HG02588 (cell line): ENCODE measurements at regions not wholly inside any gene's neighbourhood (a gene's known extent, or its start where the extent isn't known, plus 50 kb on each side); places are given as distances from the start of the nearest gene placed in this dataset.

ENCODE experiments used
- ATAC-seq: cut with Tn5 transposase; IDR thresholded peaks from one replicate; pipeline ENCODE4 v1.9.1; 2021; ENCODE audit warnings: mild to moderate bottlenecking, moderate library complexity; ENCODE audit not compliant: unreplicated experiment

DNA sequence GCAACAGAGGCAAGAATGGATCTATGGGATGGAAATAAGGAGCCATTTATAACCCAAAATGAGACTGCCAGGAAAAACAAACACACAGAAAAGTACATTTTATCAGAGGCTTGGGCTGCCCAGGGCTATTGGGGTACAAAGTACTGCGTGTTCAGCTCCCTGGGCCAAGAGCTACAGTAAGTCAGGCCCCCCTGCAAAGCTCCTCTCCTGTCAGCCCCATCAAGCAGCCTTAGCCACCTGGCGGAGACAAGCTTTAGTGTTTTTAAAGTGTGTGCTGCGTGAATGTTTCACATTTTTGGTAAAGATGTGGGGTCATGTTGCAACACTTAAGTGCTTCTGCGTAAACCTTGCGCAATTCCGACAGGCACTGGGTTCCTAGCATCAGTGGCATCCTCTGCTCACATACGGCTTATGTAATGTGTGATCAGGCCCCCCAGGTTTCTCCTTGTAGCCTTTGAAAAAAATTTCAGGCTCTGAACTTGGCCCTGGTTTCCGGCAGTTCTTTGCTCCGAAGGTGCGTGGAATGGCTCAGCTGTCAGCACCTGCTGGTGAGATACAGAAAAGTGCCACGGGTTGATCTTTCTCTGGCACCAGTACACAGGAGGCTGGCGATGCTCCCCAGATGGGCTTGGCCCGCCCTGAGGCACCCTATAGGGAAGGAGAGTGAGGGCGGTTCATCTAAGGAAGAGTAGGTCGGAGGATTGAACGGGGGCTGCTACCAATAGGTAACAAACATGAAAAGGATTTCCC lies 198.7 kb upstream of the EEA1 start:
- no peak for ATAC-seq

DNA sequence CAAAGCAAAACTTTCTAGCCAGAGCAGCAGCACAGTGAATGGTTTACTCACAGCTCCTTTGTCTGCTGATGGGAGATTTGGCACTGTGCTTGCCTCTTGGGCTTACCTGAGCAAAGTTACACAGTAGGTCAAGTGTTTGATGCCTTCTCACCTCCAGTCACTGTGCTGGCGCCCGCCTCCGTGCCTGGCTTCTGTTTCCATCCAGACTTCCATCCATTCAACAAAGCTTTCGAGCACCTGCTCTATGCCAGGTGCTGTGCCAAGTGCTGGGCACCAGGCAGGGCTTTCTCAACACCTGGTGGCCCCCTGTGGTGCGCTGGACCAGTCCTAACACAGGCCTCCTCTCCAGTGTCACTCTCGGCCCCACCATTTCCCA lies 199.2 kb upstream of the EEA1 start:
- no peak for ATAC-seq

DNA sequence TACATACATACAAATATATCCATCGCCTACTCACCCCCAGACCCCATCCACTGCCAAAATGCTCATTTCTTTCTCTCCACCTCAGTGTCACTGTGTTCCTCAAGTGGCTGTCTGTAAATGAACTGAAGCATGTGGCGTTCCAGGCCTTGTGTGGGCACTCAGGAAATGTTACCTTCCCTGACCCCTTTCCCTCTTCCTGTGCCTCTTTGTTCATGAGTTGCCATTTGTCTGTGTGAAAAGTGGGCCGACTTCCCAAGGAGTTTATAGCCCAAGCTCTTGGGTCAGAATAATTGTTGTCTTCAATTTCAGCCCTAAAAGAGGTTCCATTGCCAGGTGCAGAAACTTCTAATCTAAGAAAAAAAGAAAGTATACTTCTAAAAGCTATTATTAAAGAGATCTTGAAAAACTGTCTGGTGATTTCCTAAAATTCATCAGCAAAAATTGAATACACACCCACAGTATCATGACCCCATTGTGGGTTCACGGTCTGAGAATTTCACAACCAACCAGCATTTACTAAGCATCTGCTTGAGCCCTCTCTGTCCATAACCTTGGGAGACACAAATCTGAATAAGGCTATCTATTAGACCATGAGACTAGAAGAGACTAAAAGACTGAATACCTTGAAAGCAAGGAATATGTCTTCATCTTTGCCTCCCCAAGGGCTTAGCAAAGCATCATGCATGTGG lies 201.4 kb upstream of the EEA1 start:
- ATAC-seq: no peak

DNA sequence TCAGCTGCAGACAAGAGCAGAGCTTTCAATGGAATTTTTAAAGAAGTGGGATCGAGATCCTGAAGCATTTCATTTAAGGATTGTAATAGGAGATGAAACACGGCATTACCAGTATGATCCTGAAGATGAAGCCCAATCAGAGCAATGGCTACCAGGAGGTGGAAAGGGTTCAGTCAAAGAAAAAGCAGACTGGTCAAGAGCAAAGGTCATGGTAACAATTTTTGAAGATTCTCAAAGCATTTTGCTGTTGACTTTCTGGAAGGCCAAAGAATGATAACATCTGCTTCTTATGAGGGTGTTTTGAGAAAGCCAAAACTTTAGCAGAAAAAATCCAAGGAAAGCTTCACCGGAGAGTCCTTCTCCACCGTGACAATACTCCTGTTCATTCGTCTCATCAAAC lies 204.3 kb upstream of the EEA1 start:
- ATAC-seq: no peak

DNA sequence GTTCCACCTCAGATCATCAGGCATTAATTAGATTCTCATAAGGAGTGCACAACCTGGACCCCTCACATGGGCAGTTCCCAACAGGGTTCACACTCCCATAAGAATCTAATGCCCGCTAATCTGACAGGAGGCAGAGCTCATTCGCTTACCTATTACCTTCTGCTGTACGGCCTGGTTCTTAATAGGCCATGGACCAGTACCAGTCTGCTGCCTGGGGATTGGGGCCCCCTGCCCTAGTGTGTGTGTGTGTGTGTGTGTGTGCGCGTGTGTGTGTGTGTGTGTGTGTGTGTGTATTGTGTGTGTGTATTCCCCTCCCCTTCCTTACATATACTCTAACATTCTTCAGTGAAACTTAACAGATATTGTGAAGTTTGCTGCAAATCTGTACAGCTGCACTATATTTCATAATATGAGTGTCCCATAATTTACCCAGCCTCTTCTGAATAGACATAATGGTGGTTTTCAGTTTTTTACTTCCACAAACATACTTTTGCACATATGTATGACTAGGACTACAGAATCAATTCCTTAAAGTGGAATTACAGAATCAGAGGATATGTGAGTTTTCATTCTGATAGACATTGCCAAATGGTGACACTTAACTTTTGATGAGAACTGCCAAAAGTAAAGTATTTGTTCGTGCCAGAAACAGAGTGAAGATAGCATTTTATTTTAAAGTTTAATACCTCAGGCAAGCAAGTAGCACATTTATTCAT lies 205.2 kb upstream of the EEA1 start:
- no peak for ATAC-seq

DNA sequence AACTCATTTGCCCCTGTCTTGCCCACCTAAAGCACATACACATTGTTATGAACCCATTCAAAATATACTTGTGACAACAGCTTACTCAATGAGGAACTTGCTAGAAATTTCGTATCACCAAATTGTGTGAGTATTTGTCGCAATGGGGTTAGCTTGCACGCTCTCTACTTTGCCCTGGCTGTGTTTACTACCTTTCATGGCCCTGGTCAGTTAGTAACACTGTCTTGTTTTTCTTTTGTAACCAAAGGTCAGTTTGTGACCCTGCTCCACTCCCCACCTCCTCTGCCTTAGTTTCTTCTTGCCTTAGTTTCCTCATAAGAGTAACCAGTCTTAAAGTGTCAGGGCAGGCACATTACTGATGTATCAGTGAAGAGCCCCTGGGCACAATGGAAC lies 205.8 kb upstream of the EEA1 start:
- ATAC-seq: no peak

DNA sequence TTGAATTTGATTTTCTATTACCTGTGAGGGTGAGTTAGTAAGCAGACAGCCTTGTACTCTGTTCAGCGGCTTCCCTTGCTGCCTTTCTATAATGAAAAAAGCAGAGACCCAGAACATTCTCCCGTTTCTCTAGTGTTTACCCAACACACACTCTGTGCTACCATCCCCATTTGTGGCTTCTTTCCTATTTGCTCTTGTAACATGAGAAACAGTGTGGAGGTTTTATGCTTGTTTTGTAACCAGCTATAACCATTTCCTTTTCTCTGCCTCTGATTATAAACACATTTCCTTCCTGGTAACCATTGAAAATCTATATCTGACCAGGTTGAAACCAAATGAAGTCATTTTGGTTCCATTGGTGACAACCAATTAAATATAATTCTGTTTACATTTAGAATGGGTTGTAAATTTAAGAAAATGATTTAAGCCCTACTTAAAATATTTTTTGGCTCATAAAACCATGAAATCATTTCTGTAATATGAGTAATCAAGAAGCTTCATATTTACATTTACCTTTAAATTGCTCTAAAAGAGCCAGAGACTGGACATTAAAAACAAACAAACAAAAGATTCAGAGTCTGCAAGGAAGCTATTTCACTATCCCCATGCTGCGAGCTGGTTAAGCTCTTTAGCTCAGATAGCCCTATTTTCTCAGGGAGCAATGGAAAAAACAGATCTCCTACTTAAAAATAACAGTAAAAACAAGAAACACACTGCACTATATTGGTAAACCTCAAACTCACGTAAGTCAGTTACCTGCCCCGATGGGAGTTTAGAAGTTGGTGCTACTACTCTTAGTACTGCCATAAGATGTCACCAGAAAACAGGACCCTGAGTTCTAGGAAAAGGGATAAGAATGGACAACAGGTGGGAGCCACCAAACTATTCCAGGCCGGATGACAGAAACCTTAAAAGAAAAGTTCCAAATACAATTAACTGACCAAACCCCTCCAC lies 206.5 kb upstream of the EEA1 start:
- ATAC-seq: no peak

DNA sequence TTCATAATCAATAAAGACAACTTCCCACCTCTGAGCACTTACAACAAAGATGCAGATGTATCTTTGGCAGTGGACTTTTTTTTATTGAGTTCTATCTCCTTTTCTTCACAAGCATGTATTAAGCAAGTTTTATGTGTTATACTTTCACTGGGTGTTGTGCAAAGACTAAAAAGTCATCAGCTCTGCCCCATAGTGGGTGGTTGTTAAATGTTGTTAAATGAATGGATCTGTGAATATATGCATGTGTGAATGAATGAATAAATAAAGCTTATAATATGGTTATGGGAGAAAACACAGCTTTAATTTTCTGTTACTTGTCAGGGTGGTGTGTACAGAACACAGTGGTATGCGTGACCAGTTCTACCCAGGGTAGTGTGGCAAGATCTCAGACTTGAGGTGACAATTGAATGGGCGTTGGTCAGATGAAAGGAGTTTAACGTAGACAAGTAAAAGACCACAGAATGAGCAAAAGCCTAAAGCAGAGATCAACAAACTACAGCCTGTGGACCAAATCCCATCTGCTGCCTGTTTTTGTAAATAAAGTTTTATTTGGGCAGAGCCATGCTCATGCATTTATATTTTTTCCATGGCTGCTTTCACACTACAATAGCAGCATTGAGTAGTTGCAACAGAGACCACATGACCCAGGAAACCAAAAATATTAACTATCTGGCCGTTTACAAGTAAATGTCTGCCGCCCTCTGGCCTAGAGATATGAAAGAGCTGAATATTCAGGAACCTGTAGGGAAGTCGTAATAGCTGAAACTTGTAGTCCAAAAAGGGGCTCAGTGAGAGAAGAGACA lies 207.4 kb upstream of the EEA1 start:
- no peak for ATAC-seq

DNA sequence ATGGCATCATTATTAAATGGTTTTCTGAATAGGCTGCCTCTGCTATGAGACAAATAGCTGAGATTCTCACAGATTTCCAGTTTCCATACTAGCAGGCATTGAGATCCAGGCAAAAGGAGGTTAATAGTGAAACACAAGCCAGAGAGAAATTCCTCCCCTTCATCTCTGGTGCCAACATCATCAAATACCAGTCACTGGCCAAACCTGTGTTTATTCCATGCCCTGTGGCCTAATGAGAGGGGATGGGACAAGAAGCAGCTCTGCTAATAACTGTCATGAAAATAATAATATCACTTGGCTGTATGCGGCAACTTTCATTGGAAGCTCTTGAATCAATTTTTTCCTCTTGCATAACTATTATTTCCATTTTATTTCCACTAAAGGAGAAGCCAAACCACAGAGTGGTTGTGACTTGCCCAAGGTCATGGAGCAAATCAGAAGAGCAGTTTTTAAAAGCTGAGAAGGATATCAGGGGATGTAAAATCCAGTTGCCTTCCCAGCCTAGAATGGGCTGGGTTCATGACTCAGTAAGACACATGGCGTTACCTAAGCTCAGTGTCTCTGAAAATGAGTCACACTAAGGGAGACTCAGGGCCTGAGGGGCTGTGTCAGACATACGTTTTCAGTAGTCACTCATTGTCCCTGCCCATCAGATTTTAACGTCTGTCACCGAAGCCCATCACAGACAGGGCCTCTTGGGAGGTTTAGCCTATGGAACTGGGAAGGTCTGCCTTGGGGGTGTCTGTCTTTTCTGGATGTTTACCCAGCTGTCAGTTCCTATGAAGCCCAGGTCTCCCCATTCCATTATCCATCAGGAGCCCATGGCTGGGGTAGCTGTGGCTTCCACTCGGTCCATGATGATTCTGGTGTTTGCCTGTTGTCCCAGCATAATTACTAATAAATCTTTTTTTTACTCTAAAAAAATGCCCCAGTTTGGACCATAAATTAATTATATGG lies 208.8 kb upstream of the EEA1 start:
- peak; percentile 55 for ATAC-seq

DNA sequence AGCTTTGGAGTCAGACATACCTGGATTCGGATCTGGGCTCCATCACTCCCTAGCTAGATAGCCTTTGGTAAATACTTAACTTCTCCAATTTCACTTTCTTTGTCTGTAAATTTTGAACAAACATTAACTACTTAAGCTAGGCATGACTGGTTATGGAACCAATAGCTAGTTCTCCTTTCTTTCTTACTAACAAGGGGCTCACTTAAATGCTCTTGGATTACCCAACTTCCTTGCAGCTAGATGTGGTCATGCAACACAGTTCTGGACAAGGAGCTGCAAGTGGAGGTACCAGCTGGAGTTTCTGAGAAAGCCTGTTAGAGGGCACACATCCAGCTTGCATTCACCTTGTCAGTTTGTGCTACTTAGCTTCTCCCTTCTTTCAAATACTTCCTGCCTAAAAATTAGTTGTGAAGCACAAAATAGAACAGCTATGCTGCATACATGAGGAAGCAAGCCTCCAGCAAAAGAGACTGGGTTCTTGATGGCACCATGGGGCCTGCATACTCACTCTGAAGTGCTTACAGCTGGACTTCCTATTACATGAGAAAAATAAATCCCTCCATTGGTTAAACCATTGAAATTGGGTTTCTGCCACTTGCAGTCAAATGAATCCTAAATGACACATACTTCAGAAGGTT lies 210.1 kb upstream of the EEA1 start:
- peak; percentile 53 for ATAC-seq

DNA sequence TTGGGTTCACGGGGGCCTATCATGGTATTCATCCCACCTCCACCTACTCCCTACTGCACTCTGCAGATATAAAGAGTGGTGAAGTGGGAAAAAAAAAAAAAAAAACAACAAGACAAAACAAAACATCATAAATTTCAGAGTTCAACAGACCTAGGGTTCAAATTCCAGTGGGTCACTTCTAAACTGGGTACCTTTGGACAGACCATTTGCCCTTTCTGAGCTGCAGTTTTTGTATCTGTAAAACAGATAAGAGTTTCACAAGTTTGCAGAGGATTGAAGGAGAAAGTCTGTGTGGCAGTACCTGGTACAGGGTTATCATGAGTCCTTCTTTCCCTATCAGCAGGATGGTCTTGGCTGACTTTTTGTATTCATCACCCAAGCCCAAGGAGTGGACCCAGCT lies 211.2 kb upstream of the EEA1 start:
- ATAC-seq: no peak

DNA sequence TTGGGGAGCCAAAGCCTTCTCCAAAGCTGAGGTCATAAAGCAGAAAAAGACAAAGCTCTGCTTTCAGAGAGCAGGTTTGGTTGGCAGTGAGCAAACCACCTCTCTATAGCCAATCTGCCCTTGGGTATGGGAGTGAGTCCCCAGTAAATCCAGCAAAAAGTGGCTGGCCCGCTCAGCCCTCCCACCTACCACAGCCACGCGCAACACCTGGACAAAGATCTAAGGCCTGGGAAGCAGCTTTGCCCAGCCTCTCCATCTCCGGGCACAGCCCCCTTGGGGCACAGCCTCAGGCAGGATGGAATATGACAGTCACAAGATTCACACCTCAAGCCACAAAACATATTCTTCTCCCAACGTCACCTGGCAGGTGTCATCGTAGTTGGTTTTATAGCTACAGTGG lies 211.7 kb upstream of the EEA1 start:
- ATAC-seq: no peak

DNA sequence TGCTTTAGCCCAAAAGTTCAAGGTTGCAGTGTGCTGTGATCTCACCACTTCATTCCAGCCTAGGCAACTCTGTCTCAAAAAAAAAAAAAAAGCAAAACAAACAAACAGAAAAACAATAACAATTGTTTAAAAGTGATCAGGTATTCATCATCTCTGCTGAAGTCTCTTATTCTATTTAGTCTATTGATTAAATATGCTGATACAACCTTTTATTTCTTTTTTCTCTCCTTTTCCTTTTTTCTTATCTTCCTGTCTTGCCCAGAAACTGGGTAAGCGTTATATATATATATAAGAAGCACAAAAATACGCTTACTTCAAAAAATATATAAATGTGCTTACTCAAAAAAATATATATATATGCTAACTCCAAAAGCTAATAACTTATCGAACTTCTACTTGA lies 213.8 kb upstream of the EEA1 start:
- ATAC-seq: no peak

DNA sequence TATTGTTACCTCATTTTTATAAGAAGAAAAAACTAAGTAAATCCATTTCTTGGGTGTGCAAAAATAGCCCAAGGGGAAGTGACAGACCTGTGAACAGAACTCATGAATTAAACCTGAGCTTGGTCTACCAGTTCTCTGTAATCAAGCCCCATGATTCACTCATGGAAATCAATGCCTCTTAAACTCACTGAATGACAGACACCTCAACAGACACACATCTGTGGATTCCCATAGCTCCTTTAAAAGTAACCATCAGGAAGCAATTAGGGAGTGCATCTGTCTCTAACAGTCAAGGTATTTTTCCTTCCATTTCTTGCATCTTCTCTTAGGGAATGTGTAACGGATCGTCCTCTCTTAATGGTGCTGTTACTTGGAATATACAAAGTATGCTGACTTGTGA lies 215.0 kb upstream of the EEA1 start:
- no peak for ATAC-seq

DNA sequence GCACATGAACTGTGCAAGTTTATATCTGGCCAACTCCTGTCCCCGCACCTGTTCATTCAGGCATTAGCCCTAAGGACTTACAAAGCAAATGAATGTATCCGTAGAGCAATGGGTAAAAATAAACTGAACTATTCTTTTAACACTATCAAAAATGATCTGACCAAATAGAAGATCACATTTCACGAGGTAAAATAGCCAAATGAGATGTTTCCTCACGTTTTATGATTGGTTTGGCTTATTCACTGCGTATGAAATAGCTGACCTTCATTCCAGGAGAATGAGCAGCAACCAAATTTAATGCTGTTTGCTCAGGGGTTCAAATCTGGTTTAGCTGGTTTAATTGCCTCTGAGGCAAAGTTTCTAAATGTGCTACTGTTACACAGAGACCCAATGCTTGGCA lies 216.0 kb upstream of the EEA1 start:
- no peak for ATAC-seq

DNA sequence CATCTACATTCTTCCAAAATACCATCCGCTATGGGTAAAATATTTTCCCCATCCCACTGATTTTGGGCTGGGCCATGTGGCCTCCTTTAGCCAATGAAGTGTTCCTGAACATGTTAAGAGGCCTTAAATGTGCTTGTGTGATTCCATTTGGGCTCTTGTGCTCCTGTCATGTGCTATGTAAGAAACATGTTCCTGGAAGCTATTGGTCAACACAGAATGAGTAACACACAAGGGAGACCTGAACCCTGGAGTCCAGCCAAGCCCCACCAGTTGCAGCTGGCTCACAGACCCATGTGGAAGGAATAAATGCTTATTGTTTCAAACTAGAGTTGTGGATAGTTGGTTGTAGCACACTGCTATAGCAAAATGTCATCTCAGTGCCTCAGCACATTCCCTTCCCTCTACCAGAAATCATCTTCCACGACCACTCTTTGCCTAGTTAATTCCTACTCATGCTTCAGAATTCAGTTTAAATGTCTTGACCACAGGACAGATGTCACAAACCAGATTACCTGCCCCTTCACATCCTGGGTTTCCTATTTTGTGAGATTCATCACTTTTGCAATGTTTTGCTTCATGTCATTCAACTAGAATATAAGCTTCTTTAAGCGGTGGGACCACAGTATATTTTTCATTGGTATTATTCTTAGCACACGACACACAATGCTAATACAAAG lies 217.3 kb upstream of the EEA1 start:
- no peak for ATAC-seq

DNA sequence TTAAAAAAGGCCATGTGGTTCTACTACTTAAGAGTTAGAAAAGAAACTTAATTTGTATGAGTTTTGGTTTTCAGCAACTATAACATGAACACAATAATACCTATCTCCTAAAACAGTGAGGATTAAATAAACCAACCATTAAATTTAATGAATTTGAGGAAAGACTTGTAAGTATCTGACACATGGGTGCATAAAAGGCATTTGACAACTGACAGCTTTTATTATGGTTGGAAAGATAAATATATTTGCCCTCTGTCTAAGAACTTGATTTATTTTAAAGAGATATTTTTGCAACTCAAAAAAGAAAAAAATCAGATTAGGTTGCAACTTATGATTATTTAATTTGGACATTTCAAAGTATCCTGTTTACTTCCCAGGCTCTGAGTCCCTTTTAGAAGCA lies 217.9 kb upstream of the EEA1 start:
- ATAC-seq: no peak

DNA sequence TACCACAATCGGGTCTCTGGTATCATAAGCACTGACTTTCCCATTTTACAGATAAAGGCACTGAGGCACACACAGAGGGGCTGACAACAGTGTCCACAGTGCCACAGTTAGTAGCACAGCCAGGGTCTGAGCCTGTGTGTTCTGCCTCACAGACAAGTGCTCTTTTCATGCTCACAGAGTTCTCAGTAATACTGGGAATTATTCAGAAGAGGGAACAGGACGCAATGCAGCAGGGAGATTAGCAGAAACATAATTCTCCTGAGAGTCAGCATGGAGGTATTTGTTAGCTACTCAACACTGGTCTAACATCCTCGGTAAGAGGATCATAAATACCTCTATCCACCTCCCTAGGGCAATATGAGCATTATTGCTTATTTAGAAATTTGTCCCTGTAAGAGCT lies 219.3 kb upstream of the EEA1 start:
- ATAC-seq: no peak
